ENCODE measurements at regions not wholly inside any gene's neighbourhood (a gene's known extent, or its start where the extent isn't known, plus 50 kb on each side); places are given as distances from the start of the nearest gene placed in this dataset.

GRCh38 chr4:102451266-102451665, 49.9 kb upstream of the NFKB1 start:
- TF ChIP-seq POLR2A (IDR thresholded peaks at IDR 0.05) (no peak), CTCF (IDR thresholded peaks at IDR 0.05) (no peak)

Measured in thyroid gland (tissue), 4 donors.